Hepatic stellate cell (primary cell): ENCODE measurements at regions not wholly inside any gene's neighbourhood (a gene's known extent, or its start where the extent isn't known, plus 50 kb on each side); places are given as distances from the start of the nearest gene placed in this dataset.
A peak's percentile ranks its signal among the peaks of the same experiment; 100 is the strongest.
"Not testable (repeated sequence)": the region's sequence is repeated elsewhere in the genome, so short reads cannot be mapped to it uniquely, and the experiment has no call there.

Source experiments
- DNase-seq: peaks from one replicate; pipeline ENCODE4 v3.0.0; 2011; ENCODE audit warnings: low spot score

DNA sequence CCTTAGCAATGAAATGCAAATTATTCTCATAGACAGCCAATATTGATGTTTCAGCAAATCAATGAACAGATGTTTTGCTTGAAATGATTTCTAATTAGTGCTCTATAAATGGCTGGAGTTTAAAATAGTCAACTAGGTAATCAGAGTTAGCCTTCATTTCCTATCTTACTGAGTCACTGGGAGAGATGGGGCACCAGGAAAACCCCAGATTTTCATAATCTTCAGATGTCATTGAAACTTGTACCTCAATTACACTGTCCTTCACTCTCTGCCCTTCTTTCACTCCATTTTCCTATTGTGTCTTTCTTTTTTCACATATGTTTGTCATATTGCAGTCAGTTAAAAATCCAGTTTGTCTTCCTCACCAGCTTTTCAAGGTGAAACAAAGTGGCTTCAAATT is 92.7 kb downstream of the C12orf75 start:
- DNase-seq = no peak

DNA sequence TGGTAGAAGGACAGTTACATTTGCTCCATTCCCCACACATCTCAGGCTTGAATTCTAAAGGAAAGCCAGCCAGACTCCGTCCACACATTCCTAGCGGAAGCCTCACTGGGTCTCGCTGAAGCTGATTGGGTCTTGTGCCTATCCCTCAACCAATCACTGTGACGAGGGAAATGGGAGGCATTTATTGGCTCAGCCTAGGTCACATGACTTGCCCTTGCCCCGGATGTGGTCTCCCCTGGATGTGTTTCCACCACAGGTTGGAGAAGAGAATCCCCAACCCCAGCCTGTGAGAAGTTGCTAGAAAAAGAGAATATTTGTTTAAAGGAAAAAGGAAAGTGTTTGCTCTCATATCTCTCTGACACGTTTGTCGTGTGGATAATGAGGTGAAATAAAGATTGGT is 93.4 kb downstream of the C12orf75 start:
- DNase-seq = no peak

DNA sequence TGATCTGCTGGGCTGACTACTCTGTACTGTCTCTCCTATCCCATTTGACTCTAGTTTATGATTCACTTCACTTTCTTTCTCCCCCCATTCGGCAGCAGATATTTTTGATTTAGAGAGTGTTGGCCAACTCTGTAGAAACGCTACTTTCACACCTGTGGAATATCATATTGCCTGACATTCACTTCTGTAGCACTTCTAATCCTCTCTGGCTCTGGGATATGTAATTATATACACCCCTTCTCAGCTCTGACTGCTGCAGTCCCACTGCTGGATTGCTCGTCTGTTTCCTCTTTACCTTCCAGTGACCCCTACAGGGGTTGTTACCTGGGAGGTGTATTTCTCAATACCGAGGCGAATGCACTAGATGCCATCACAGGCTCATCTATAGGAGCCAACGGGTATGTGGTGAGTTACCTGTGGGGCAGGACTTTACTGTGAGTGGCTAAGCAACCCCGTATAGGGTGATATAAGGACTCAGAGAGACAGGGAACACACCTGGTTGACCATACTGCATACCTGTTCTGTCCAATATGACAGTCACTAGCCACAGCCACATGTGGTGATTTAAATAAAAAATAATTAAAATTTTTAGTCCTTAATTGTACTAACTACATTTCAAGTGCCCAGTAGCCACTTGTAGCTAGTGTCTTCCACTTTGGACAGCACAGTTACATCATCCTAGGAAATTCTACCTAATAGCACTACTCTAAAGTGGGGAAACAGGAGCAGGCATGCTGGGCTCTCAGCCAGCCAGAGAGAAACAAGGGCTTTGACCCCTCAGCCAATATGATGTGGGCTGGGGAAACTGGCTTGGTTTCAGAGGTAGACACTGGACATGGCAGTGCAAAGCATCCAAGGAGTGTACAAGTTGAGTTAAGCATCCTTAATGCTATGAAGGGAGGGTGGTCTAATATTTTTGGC is 95.0 kb downstream of the C12orf75 start:
- no peak for DNase-seq

DNA sequence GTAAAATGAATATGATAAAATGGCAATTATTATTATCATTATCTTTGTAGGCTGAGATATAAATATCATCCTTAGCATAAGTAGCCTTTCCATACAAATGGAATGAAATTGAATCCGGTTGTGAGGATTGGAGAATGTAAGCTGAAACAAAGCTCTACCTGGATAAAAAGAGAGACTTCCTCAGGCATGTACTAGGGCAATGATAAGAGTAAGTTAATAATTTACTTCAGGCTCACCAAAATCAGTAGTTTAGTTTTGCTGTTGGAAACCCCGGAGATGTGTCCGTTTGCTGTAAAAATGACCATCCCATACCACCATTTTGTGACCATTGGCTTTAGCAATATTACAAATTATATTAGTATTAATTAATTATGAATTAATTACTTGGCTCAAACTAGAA is 96.3 kb downstream of the C12orf75 start:
- no peak for DNase-seq

DNA sequence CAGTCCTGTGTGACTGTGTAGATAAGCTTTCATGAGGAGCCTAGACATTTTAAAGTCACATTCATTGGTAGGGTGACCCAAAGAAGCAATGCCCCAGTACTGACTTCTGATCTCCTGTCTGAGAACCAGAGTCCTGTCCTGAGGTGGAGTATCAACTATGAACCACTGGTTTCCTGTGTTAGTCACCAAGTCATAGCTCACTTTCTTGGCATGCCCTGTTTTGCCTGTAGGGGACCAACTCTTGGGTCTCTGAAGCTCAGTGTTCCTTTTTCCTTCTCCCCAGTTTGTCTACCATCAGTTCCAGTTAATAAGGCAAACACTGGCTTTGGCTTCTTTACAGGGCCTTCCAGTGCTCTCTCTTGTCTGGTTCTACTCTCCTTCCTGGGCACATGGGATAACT is 97.4 kb downstream of the C12orf75 start:
- peak; percentile 34 for DNase-seq

DNA sequence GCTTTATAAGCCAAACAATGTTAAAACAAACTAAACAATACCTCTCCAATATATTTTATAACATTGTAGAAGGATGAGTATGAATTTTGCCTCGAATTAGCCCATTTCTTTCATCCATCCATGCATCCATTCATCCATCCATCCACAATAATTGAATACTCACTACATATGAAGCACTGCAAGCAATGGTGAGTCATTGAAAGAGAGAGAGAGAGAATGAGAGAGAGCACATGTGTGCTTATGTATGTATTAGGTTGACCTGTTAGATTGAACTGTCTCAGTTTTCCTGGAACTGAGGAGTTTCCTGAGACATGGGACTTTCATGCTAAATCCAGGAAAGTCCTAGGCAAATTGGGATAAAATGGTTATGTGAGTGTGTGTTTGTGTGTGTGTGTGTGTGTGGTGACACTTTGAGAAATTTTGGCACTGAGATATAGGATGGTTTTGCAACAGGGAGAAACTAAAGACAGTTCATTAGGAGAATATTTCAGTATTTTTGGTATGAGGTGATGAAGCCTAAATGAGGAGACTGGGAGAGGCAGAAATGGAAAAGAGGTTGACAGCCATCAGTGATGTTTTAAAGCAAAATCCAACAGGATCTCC is 98.4 kb downstream of the C12orf75 start:
- DNase-seq = no peak

DNA sequence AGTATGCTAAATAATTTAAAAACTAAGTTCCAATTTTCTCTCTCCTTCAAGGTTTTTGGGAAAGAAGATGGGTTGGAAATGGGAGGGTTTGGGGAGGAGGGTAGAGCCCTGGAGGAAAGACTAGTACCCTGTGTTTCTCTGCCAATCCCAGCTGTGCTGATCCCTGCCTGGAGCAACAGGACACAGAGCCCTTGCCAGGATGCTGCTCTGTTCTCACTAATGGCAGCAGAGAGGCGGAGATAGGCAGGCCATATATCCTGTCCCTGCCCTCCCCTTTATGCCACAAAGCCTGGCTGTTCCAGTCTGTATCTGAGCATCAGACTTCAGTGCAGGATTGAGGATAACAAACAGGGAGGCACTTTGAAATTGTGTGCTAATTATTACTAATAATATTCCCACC is 99.0 kb downstream of the C12orf75 start:
- DNase-seq = no peak

DNA sequence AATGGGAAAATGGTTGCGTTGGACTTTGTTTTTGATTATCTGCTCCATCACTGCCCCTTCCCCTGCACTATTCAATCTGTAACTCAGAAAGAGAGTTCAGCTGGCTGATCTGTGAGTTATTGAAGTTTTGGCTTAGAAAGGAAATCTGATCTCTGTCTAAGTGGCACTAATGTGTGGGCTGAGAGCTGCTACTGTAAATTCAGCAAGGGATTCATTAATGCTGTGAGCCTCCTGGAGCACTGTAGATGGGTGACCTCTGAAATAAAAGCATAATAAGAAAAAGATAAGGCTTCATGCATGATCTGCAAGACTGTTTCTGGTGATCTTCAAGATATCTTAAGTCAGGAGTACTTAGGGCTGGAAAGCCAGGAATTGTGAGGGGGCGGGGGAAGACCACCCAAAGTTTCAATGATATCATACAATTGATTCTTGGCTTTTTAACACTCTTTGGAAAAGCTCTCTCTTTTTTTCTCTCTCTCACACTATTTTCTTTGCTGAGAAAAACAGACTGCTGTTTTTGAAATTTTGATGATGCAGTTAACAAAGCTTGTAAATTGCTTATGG is 101.1 kb downstream of the C12orf75 start:
- DNase-seq = no peak

DNA sequence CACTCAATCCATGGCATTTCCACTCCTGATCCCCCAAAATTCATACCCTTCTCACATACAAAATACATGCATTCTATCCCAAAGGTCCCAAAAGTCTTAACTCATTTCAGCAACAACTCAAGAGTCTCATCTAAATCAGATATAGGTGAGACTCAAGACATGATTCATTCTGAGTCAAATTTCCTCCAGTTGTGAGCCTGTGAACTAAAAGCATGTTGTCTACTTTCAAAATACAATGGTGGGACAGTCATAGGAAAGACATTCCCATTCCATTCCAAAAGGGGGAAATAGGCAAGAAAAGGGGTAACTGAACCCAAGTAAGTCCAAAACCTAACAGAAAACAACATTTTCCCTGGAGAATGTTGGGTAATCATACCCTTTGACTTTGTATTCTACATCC is 103.3 kb downstream of the C12orf75 start:
- DNase-seq = no peak

DNA sequence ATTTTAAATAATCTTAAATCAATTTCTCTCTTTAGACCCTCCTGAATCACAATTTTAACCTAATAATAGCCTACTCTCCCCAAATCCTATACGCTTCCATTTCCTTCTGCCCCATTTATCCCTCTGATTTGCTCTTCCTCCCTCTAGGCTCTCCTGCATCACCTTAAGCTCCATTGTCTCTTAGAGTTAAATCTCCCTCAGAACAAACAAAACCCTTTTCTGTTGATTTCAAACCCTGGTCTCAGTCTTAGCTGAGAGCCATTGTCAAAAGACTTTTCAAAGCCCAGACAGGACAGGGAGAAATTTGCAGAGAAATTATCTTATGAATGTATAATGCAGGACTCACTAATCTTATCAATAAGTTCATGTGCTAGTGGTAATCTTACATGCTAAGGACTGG is 106.1 kb downstream of the C12orf75 start:
- no peak for DNase-seq

DNA sequence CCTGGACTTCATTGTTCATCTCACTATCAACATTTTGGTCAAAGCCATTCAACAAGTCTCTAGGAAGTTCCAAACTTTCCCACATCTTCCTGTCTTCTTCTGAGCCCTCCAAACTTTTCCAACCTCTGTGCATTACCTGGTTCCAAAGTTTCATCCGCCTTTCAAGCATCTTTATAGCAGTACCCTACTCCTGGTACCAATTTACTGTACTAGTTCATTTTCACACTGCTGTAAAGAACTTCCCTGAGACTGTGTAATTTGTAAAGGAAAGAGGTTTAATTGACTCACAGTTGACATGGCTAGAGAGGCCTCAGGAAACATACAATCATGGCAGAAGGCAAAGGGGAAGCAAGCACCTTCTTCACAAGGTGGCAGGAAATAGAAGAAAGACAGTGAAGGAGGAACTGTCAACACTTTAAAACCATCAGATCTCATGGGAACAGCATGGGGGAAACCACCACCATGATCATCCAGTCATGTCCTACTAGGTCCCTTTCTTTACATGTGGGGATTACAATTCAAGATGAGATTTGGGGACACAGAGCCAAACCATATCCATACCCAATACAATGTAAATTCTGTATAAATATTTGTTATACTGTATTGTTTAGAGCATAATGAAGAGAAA is 109.7 kb downstream of the C12orf75 start:
- DNase-seq = no peak

DNA sequence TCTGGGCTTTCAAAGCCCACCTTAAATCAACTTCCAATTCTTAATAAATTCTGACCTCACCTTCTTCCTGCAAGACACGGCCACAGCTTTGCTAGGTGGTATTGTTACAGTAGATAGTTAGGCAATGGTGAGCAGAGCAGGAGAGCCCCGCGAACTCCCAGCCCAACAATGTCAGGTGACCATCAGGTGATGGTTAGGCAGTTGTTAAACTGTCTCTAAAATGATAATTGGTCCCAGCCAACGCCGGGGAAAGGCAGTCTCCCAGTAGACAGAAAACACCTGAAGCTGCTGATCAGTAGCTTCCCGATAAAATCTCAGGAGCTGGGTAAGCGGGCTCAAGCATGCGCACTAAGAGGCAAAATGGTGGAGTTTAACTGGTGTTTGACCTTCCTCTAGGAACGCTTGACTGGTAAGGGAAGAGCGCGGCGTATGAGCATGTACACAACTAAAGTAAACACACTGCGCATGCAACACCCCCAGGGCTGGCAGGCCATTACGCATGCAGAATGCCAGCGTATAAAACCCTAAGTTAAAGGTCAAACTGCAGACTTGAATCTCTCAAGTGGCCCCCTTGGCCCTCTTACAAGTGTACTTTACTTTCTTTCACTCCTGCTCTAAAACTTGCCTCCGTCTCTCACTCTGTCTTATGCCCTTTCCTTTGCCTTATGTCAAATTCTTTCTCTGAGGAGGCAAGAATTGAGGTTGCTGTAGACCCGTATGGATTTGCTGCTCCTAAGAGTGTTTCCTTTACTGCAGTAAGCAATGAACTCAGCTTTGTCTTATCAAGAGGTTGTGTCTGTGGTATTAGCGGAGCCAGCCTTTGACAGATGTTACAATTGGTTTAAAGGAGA is 113.5 kb downstream of the C12orf75 start:
- no peak for DNase-seq

DNA sequence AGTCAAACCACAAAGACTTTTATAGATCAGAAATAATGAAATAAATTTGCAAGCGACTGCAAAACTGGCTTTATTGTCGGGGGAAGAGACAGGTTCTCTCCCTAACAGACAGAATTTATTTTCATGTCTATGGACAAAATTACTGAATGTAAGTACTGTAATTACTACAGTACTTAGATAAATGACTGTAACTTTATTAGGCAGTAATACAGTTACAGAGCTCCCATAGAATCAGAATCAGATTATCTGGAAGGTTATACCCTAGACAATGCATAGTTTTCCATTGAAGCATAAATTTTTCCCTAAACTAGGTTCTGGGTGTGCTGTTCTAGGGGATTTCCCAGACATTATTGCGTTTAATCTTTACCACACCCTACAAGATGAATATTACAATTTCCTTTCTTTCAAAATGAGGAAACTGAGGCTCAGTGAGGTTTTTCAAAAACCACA is 114.2 kb downstream of the C12orf75 start:
- DNase-seq = no peak

DNA sequence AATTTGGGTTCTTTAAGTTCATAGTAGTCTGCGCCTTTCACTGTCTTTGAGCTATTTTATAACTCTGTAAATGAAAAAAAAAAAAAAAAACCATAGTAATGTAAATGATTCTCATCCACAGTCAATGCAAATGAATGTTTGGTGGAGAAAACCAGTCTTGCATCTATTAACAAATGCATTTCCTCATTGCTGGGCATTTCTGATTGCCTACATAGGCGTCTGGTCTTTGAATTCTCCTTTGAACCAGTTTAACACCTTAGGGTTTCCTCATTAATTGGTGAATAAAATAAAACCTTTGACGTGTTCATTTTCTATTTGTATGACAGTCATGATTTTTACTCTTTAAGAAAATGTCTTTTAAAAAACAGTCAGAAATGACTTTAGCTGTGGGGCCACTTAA is 114.8 kb downstream of the C12orf75 start:
- no peak for DNase-seq

DNA sequence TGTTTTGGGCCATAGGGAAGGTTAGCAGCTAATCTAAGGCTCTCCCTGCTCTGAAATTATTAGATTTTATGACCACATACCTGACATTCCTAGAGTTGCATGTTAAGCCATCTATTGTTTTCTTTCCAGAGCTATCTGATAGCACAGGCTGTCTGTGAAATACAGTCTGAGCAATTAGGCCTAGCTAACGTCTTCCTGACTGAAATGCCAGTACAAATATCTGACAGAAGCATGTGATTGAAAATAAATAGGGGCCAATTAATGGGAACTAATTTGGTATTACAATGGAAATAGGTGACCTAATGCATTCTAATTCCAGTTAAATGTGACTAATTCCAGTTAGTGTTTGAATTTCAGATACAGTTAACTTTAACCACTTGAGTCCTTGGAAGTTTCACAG is 115.2 kb downstream of the C12orf75 start:
- no peak for DNase-seq

DNA sequence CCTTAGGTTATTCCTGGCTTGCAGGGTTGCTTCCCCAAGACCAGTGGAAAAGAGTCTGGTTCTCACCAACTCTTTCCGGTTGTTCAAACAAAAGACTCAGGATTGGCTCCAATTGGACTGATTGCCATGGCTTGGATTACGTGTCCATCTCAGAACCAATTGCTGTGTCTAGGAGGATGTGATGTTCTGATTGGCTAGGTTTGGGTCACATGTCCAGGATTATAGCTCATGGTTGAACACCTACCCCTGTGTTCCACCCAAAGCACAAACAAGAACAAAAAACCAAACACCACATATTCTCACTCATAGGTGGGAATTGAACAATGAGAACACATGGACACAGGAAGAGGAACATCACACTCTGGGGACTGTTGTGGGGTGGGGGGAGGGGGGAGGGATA is 116.0 kb downstream of the C12orf75 start:
- DNase-seq = not testable (repeated sequence)

DNA sequence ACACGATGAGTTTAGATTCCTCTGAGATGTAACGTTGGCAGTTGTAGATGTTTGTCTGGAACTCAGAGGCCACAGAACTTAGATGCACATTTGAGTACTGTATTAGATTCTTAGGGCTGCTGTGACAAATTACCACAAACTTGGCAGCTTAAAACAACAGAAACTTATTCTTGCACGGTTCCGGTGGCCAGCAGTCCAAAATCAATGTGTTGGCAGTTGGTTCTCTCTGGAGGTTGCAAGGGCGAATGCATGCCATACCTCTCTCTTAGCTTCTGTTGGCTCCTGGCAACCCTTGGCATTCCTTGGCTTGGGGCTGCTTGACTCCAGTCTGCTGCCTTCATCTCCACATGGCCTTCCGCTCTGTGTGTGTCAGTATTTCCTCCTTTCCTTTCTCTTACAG is 118.9 kb downstream of the C12orf75 start:
- no peak for DNase-seq

DNA sequence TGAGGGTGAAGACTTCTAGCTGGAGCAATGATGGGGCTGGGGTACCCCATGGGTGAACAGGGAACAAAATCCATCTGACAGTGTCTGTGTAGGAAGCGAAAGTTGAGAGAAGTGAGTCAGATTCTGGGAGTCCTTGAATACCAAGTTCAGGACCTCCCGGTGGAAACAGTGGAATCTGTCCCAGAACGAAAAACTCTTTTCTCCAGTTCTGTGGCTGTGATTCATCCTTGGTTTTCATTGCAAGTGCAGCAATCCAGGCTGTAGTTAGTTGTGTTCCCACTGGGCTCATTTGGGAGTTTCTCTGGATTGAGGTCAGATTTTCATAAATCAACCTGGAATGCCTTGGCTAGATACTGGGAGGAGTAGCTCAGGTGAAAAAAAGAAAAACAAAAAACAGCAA is 120.7 kb downstream of the C12orf75 start:
- peak; percentile 77 for DNase-seq

DNA sequence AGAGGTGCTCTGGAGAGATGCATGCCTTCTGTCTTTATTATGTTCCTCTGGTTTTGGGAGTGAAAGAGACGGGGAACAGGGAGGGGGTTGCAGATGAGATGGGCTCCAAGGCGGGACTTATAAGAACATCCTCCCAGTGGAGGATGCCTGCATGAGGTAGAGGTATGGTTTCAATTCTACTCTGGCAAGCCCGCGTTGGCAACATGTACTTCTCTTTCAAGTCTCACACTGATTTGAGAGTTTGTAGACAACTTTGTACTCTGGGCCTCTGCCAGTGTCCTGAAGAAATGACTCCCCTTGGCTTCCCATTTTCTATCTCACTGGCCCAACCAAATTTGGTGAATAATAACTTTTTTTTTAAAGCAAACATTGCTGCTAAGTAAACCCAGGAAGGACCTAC is 121.3 kb downstream of the C12orf75 start:
- DNase-seq = no peak

DNA sequence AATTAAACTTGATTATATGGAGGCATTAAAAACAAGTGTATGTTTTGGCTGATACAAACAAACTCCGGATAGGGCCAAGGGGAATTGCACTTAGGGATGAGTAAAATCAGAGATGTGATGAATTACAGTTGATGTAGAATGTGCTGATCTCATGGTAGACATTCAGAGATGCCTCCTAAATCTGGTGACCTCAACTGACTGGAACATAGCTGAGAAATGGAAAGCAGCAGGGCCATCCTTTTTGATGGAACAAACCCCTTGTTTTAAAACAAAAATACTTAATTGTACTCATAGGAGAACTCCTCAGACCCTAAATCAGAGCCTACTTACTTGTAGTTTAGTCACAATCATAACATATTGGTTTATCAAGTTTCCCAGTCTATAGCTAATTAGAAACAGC is 122.8 kb downstream of the C12orf75 start:
- no peak for DNase-seq

DNA sequence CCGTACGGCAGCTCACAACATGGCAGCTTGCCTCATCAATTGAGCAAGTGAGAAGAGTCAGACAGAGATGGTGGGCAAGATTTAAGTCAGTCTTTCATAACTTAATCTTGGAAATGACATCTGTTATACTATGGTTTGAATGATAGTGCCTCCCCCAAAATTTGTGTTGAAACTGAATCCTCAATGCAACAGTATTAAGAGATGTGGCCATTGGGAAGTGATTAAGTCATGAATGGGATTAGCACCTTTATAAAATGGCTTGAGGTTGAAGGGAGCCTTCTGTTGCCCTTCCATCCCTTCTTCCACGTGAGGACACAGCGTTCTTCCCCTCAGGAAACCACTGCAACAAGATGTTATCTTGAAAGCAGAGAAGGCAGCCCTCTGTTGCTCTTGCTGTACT is 124.2 kb downstream of the C12orf75 start:
- DNase-seq = no peak

DNA sequence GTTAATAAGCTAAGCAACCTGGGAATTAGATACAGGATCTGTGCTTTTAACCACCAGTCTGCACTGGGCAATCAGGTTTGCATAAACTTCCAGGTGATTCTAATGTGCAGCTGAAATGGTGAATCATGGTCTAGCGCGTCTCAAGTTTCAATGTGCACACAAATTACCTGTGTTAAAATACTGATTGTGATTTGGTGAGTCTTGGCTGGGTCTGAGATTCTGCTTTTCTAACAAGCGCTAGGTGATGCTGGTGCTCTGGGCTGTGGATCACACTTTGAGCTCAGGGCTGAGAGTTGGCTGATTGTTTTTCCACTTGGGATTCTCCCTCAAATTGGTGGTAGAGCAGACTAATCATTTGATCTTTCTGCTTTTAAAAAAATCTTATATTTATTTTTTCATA is 124.8 kb downstream of the C12orf75 start:
- no peak for DNase-seq
